ENCODE measurements at regions not wholly inside any gene's neighbourhood (a gene's known extent, or its start where the extent isn't known, plus 50 kb on each side); places are given as distances from the start of the nearest gene placed in this dataset.

- Histone ChIP-seq H3K36me3 (ENCODE audit: insufficient read depth, low read length) (no peaks in the 10 kb centered on the region), H3K27ac (ENCODE audit: low read depth, low read length, poor library complexity, severe bottlenecking) (no peak overlapping the region), H3K4me1 (ENCODE audit: insufficient read depth, low read length, severe bottlenecking) (no peaks in the 10 kb centered on the region), H3K9ac (ENCODE audit: low read length) (no peak overlapping the region), H3K9me2 (ENCODE audit: low read depth, low read length) (no peaks in the 10 kb centered on the region), H3F3A (ENCODE audit: insufficient read depth, low read length) (no peaks in the 10 kb centered on the region), H3K79me2 (ENCODE audit: insufficient read depth, low read length) (no peaks in the 10 kb centered on the region), H3K4me3 (ENCODE audit: low read depth, low read length, poor library complexity, severe bottlenecking) (no peak overlapping the region), H2AFZ (ENCODE audit: low read length) (no peak overlapping the region), H3K9me3 (ENCODE audit: low read length) (no peaks in the 10 kb centered on the region), H4K20me1 (ENCODE audit: insufficient read depth, low read length) (no peaks in the 10 kb centered on the region), H3K27me3 (ENCODE audit: insufficient read depth, low read length) (no peaks in the 10 kb centered on the region), H3K4me2 (ENCODE audit: low read length) (no peak overlapping the region)
- TF ChIP-seq EZH2 (IDR thresholded peaks at IDR 0.05; ENCODE audit: borderline replicate concordance, low read length) (no peak), CTCF (IDR thresholded peaks at IDR 0.05; ENCODE audit: low read length) (no peak)
These were observed 632.5 kb upstream of the ST8SIA4 start for GRCh38 chr5:101535626-101536025.

GRCh38 chr5:101534491-101535110 is 631.5 kb upstream of the ST8SIA4 start:
- Histone ChIP-seq H3K27me3 (ENCODE audit: insufficient read depth, low read length) (no peaks in the 10 kb centered on the region), H4K20me1 (ENCODE audit: insufficient read depth, low read length) (no peaks in the 10 kb centered on the region)
- TF ChIP-seq EZH2 (IDR thresholded peaks at IDR 0.05; ENCODE audit: borderline replicate concordance, low read length) (no peak), CTCF (IDR thresholded peaks at IDR 0.05; ENCODE audit: low read length) (no peak)

GRCh38 chr5:101532430-101532829 is 629.3 kb upstream of the ST8SIA4 start:
- TF ChIP-seq EZH2 (IDR thresholded peaks at IDR 0.05; ENCODE audit: borderline replicate concordance, low read length) (no peak), CTCF (IDR thresholded peaks at IDR 0.05; ENCODE audit: low read length) (no peak)
- no peaks in the 10 kb centered on the region for H3K27me3 ChIP-seq (ENCODE audit: insufficient read depth, low read length)
- no peaks in the 10 kb centered on the region for H3K36me3 ChIP-seq (ENCODE audit: insufficient read depth, low read length)

More at GRCh38 chr5:101534491-101535110, 631.5 kb upstream of the ST8SIA4 start:
- H3F3A ChIP-seq (ENCODE audit: insufficient read depth, low read length) = no peaks in the 10 kb centered on the region
- H3K4me1 ChIP-seq (ENCODE audit: insufficient read depth, low read length, severe bottlenecking) = no peaks in the 10 kb centered on the region
- H3K4me2 ChIP-seq (ENCODE audit: low read length) = no peak overlapping the region
- H3K9ac ChIP-seq (ENCODE audit: low read length) = no peak overlapping the region
- no peak overlapping the region for H3K4me3 ChIP-seq (ENCODE audit: low read depth, low read length, poor library complexity, severe bottlenecking)
- no peaks in the 10 kb centered on the region for H3K79me2 ChIP-seq (ENCODE audit: insufficient read depth, low read length)
- H3K27ac ChIP-seq (ENCODE audit: low read depth, low read length, poor library complexity, severe bottlenecking) = no peak overlapping the region
- H2AFZ ChIP-seq (ENCODE audit: low read length) = no peak overlapping the region
- H3K9me3 ChIP-seq (ENCODE audit: low read length) = no peaks in the 10 kb centered on the region
- H3K36me3 ChIP-seq (ENCODE audit: insufficient read depth, low read length) = no peaks in the 10 kb centered on the region
- no peaks in the 10 kb centered on the region for H3K9me2 ChIP-seq (ENCODE audit: low read depth, low read length)

More at GRCh38 chr5:101532430-101532829, 629.3 kb upstream of the ST8SIA4 start:
- Histone ChIP-seq H4K20me1 (ENCODE audit: insufficient read depth, low read length) (no peaks in the 10 kb centered on the region), H3K9me2 (ENCODE audit: low read depth, low read length) (no peaks in the 10 kb centered on the region), H2AFZ (ENCODE audit: low read length) (no peak overlapping the region), H3K4me2 (ENCODE audit: low read length) (no peak overlapping the region), H3K9ac (ENCODE audit: low read length) (no peak overlapping the region), H3K4me1 (ENCODE audit: insufficient read depth, low read length, severe bottlenecking) (no peaks in the 10 kb centered on the region), H3K79me2 (ENCODE audit: insufficient read depth, low read length) (no peaks in the 10 kb centered on the region), H3K4me3 (ENCODE audit: low read depth, low read length, poor library complexity, severe bottlenecking) (no peak overlapping the region), H3K27ac (ENCODE audit: low read depth, low read length, poor library complexity, severe bottlenecking) (no peak overlapping the region), H3F3A (ENCODE audit: insufficient read depth, low read length) (no peaks in the 10 kb centered on the region), H3K9me3 (ENCODE audit: low read length) (no peaks in the 10 kb centered on the region)
